ENCODE measurements at regions not wholly inside any gene's neighbourhood (a gene's known extent, or its start where the extent isn't known, plus 50 kb on each side); places are given as distances from the start of the nearest gene placed in this dataset.

- intact Hi-C loops (cut with DNase I; ENCODE audit: low total_unique reads): no loop called here
- H3K27ac ChIP-seq: no peak overlapping the region
- H3K4me1 ChIP-seq: no peaks in the 10 kb centered on the region
- H3K36me3 ChIP-seq: no peaks in the 10 kb centered on the region
- no peaks in the 10 kb centered on the region for H3K27me3 ChIP-seq
- no peak overlapping the region for H3K4me3 ChIP-seq
- no peak for TF ChIP-seq CTCF (IDR thresholded peaks at IDR 0.05)
- TF ChIP-seq POLR2A (IDR thresholded peaks at IDR 0.05): no peak
- H3K9me3 ChIP-seq: no peaks in the 10 kb centered on the region
- DNase-seq: no peak
These were observed 232.2 kb downstream of the IDS start for GRCh38 chrX:149272690-149273463.

GRCh38 chrX:149267878-149268813 is 237.0 kb downstream of the IDS start:
- intact Hi-C loops (cut with DNase I; ENCODE audit: low total_unique reads): no loop called here
- Histone ChIP-seq H3K36me3 (no peaks in the 10 kb centered on the region), H3K27me3 (no peaks in the 10 kb centered on the region), H3K9me3 (no peaks in the 10 kb centered on the region), H3K4me3 (no peak overlapping the region), H3K4me1 (no peaks in the 10 kb centered on the region), H3K27ac (no peak overlapping the region)
- DNase-seq: no peak
- TF ChIP-seq CTCF (IDR thresholded peaks at IDR 0.05) (no peak), POLR2A (IDR thresholded peaks at IDR 0.05) (no peak)

GRCh38 chrX:149262086-149262485 is 243.0 kb downstream of the IDS start:
- H3K27me3 ChIP-seq: no peaks in the 10 kb centered on the region
- TF ChIP-seq POLR2A (IDR thresholded peaks at IDR 0.05) (no peak), CTCF (IDR thresholded peaks at IDR 0.05) (no peak)
- no peak for DNase-seq
- no peak overlapping the region for H3K4me3 ChIP-seq
- no peaks in the 10 kb centered on the region for H3K36me3 ChIP-seq
- intact Hi-C loops (cut with DNase I; ENCODE audit: low total_unique reads): no loop called here
- H3K27ac ChIP-seq: no peak overlapping the region
- H3K4me1 ChIP-seq: no peaks in the 10 kb centered on the region
- H3K9me3 ChIP-seq: no peaks in the 10 kb centered on the region

- intact Hi-C loops (cut with DNase I; ENCODE audit: low total_unique reads): no loop called here
- Histone ChIP-seq H3K36me3 (no peaks in the 10 kb centered on the region), H3K27me3 (no peaks in the 10 kb centered on the region), H3K27ac (no peak overlapping the region), H3K4me3 (no peak overlapping the region), H3K9me3 (no peaks in the 10 kb centered on the region), H3K4me1 (no peaks in the 10 kb centered on the region)
- TF ChIP-seq POLR2A (IDR thresholded peaks at IDR 0.05) (no peak), CTCF (IDR thresholded peaks at IDR 0.05) (no peak)
- no peak for DNase-seq
These were observed 245.9 kb downstream of the IDS start for GRCh38 chrX:149259241-149259640.

- H3K36me3 ChIP-seq: no peaks in the 10 kb centered on the region
- intact Hi-C loops (cut with DNase I; ENCODE audit: low total_unique reads): no loop called here
- no peak for DNase-seq
- no peaks in the 10 kb centered on the region for H3K4me1 ChIP-seq
- H3K9me3 ChIP-seq: no peaks in the 10 kb centered on the region
- H3K4me3 ChIP-seq: no peak overlapping the region
- no peak overlapping the region for H3K27ac ChIP-seq
- peaks cover 0 to 4% of the 10 kb centered on the region in 2 donors for H3K27me3 ChIP-seq
- TF ChIP-seq CTCF (IDR thresholded peaks at IDR 0.05) (no peak), POLR2A (IDR thresholded peaks at IDR 0.05) (no peak)
These were observed 249.2 kb downstream of the IDS start for GRCh38 chrX:149255860-149256259.
